GM19043 (cell line): ENCODE measurements at regions not wholly inside any gene's neighbourhood (a gene's known extent, or its start where the extent isn't known, plus 50 kb on each side); places are given as distances from the start of the nearest gene placed in this dataset.

Source experiments
- ATAC-seq: cut with Tn5 transposase; IDR thresholded peaks from one replicate; pipeline ENCODE4 v1.9.1; 2021; ENCODE audit warnings: low read depth; ENCODE audit not compliant: unreplicated experiment

DNA sequence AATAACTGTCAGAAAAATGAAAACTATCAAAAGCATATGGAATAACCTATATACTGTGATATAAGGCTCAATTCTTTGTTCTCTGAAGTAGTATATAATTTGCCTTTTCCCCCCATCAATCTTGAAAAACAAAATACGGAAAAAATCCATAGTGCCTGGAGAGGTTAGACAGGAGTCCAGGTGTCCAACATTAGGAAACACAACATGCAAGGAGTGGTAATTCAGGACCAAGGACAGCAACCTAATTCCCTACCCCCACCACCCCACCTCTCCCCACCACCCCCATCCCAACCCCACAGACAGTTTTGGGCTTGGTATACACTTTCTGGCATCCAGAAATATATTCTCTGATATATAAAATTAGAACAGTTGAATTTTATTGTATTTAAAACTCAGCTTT is 55.1 kb upstream of the SLC25A26 start:
- no peak for ATAC-seq

GRCh38 chr3:66164155-66164554 is 56.6 kb upstream of the SLC25A26 start:
- no peak for ATAC-seq

- ATAC-seq = no peak
These were observed 57.6 kb upstream of the SLC25A26 start for GRCh38 chr3:66163222-66163621.

- ATAC-seq = no peak
These were observed 58.0 kb upstream of the SLC25A26 start for GRCh38 chr3:66162766-66163165.

GRCh38 chr3:66158933-66159683 is 61.7 kb upstream of the SLC25A26 start:
- ATAC-seq = no peak

DNA sequence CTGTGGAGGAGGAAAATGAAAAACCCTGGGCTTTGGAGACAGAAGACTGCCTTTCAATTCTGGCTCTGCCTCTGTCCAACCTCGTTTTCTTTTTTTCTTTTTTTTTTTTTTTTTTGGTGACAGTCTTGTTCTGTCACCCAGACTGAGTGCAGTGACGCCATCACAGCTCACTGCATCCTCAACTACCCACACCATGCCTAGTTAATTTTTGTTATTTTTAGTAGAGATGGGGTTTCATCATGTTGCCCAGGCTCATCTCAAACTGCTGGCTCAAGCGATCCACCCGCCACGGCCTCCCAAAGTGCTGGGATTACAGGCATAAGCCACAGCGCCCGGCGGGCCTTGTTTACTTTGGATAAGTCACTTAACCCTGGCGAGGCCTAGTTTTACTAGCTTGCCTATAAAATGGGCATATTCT is 66.3 kb upstream of the SLC25A26 start:
- no peak for ATAC-seq

DNA sequence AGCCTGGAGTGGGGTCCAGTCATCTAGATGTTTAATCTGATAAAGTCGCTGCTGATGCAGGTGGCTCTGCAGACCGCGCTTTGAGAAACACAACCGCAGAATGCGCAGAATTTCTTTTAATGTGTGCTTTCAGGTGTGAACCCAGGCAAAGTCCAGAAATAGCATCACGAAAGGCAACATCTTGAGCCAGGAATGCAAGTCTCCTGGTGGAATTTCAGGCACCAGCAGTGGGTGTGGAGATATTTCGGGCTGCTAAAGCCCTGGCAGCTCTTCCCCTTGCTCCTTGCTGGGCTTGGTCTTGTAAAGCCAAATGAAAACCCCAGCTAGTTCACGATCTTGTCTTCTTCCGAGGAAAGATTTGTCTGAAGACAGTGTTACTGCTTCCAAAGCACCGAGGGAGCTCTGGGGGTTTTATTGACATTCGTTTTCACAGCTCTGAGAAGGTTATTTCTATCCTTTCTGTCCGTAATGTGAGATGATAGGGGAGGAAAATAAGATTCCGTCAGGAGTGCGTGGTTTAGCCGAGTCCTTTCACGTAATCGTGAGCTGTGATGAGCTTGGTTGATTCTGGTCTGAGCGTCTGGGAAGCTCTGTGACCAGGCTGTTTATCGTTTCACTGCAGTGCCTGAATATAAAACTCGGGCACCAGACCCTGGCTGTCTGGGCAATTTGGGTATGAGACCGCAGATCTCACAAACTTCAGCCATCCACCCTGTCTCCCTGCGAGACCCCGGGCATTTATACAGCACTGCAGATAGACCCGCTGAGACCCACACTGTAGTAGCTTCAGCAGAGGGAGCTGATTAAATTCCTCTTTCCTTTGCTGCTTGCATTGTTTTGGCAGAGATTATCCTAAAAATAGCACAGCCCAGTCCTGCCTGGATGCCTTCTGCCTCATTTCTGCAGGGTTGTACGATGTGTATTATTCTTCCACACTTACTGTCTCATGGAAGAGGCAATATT is 67.0 kb upstream of the SLC25A26 start:
- ATAC-seq = no peak

- no peak for ATAC-seq
These were observed 68.5 kb upstream of the SLC25A26 start for GRCh38 chr3:66152336-66152735.

GRCh38 chr3:66150977-66151376 is 69.8 kb upstream of the SLC25A26 start:
- ATAC-seq = no peak

- ATAC-seq = no peak
These were observed 71.5 kb upstream of the SLC25A26 start for GRCh38 chr3:66149269-66149668.

- ATAC-seq = no peak
These were observed 75.4 kb upstream of the SLC25A26 start for GRCh38 chr3:66145408-66145733.

DNA sequence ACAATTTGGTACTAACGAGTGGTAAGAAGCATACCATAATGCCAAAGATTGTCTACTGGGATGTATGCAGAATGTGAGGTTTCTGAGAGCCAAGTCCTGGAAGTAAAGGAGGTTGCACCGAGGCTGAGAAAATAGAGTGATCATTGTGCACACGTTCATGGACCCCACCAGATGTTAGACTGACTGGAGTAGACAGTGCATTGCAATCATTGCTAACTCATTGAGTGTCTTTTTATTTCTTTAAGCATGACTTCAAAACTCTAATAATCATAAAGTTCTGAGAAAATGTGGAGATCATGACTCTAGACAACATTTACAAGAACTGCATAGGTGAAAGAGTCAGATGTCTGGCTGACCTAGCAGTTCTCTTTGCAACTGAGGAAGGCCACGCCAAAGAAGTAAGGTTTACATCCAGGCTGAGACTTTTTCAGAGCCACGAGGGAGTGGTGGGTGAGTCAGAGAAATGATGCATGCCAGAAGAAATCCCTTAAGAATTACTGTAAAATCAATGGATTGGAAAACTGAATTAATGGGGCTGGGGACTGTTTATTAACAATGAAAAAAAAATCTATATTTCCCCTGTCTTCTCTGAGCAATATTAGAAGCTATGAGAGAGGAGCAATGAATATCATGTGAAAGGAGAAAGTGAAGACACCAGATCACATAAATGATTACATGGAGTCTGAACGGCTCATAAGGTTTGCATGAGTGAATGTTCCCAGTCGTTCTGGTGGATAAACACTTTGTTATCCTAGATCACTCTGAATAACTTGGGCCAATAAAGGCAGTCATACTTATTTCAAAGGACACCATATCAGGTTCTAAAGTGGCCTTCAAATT is 76.0 kb upstream of the SLC25A26 start:
- ATAC-seq = no peak

GRCh38 chr3:66142079-66142478 is 78.7 kb upstream of the SLC25A26 start:
- ATAC-seq = no peak

GRCh38 chr3:66140743-66141372 is 79.9 kb upstream of the SLC25A26 start:
- ATAC-seq = peak; percentile 46

DNA sequence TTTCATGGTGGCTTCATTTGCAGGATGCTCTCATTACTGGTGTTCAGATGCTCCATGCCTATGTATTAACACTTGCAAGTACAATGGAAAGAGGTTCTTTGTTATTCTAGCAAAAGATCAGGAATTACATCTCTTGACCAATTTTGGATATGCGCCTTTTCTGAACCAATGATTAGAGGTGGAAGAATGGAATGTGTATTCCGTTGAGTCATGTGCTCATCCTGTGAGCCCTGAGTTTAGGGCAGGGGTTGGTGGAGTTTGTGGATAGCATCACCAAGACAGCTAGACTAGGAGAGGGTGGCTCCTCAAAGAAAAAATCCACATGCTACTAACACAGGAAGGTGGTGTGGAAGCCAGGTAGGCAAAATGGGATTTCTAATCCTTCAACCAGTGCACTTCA is 80.7 kb upstream of the SLC25A26 start:
- no peak for ATAC-seq

DNA sequence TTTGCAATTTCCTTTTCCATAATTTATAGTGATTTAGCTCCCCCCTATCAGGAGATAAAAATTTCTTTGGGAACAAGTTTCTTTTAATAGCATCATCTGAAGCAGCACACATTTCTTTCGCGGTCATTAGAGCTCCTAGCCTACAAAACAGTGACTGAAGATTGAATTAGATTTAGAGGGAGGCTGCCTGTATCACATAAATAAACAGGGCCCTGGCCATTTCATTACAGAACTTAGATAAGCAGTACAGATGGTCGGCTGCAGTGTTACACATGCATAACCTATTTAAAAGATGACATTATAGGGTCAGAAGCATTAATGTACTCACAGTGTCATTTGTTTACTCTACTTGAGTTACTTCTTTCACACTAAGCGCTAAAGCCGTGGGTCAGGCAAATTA is 81.4 kb upstream of the SLC25A26 start:
- no peak for ATAC-seq

- no peak for ATAC-seq
These were observed 82.2 kb upstream of the SLC25A26 start for GRCh38 chr3:66138336-66139313.

DNA sequence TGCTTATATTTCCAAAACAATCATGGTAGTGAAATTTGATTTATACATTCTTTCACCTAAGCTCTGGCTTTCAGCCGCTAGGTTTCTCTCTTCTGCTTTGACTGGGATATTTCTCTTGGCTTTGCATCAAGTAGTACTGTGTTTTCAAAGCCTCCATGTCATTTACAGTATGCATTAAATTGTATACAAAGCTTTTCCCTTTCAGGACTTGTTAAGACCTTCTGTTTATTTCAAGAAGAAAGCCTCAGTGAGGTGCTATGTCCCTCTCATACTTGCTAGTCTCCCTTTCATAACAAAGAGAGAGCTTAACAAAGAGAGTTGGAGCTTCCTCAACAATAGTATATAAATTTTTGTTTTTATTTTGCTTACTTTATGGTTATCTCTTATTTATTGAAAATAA is 84.2 kb upstream of the SLC25A26 start:
- no peak for ATAC-seq

DNA sequence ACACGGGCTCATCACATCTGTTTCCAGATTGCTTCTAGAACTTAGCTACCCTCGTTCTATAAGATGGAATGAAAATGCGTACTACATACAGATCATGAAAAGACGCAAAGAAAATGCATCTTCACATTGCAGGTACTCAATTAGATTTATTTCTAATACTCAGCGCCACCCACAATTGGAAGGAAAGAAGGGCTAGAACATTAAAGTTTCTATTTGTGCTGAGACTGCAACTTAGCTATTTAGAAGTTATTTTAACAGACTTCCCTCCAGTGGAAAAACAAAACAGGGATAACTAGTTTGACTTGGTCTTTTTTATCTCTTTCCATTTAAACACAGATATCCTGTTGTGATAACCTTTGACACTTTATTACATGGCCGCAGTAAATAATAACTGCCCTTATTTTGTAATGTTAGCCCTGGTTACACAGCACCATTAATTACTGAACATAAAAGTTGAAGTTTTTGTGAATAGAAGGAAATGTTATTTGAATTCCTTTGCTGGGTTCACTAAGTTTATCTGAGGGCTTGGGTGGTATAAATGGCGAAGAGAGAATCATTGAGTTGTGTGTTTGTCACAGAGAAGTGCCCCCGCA is 86.9 kb upstream of the SLC25A26 start:
- ATAC-seq = no peak
